GM19463 (cell line): ENCODE measurements at regions not wholly inside any gene's neighbourhood (a gene's known extent, or its start where the extent isn't known, plus 50 kb on each side); places are given as distances from the start of the nearest gene placed in this dataset.
A peak's percentile ranks its signal among the peaks of the same experiment; 100 is the strongest.

Experiments used
- ATAC-seq: cut with Tn5 transposase; IDR thresholded peaks from one replicate; pipeline ENCODE4 v1.9.1; 2021; ENCODE audit warnings: mild to moderate bottlenecking, moderate library complexity; ENCODE audit not compliant: unreplicated experiment

DNA sequence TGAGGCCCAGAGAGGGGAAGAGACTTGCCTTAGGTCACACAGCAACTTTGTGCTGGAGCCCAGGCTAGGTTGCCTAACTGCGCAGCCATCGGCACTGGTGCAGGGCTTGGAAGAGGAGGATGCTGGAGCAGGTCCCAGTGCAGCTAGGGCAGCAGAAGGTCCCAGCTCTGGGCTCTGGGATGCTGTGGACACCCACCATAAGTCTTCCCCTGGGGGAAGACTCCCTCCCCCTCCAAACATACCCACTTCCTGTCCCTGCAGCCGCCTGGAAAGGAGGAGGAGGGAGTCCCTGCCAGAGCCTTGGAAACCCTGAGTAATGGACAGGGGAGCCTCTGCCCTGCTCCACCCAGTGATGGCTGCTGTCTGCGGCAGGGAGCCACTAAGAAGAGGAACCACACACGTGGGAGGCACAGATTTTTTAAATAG is 93.6 kb downstream of the NCR2 start:
- ATAC-seq = no peak

DNA sequence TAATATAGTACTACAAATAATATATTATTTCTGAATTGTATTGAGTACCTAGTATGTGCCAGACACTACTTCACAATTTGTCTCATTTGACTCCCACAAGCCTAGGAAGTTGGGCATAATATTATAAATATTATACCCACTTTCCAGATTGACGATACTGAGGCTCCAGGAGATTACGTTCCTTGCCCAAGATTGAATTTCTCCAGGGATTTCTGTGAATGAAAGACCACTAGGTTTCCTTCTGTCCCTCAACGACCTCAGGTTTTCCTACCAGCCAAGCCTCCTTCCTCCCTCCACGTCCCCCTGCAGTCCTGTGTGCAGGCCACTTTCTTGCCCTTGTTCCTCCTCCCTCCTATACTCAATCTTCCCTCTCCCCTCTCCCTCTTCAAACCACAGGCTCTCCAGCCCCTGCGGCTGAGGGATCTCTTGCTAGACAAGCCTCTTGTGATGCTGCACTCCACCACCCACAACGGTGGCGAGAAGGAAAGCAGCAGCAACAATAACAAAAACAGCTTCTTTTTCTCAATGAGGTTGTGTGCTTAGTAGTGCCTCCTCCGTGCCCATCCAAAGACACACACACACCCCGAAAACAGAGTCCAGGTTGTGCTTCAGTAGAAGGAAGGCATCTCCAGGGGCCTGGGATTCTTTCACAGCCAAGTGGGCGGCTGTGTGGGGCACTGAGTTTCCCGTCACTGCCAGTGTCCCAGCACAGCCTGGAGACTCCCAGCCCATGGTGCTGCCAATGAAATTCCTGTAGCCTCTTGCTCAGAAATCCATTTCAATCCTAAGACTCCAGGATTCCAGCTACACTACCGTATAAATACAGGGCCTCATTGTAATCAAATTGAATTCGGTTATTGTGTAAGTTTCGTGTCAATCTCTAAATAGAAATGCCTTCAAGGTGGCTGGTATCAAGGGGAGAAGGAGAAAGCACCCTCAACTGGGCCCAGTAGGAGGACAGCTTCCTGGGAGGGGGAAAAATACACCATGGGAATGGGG is 94.4 kb downstream of the NCR2 start:
- ATAC-seq = no peak

DNA sequence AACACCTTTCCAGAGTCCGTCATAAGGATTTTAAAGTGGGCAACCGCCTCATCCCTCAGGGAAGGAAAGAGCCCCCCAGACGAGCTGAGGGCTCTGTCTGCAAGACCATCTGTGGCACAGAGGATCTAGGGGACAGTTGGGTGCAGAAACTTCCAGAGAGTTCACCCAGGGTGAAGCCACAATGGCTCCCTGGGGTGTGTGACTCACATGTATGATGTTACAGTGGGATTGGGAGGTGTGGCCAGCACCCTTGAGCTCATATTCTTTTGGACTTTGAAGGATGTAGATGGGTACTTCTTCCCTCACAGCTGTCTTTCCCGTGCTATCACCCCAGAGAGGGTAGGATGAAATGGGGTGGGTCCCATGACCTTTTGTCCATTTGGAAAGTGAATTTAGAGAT is 95.5 kb downstream of the NCR2 start:
- no peak for ATAC-seq

DNA sequence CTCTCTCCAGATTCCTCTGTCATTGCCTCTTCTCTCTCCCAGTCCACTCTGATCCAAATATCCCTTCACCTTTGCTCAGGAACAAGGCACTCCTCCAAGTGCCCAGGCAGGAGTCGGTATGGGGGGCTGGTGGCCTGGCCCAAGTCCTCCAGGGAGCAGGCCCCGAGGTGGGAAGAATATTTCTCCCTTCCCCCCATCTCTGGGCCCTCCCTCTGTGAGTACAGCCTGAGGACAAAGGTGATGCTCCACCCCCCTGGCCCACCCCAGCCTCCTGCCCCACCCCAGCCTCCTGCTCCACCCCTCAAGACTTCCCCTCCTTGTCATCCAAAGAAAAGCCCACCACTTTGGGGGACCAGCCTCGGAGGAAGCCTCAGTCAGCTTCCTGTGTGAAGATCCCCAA is 96.9 kb downstream of the NCR2 start:
- ATAC-seq = no peak

DNA sequence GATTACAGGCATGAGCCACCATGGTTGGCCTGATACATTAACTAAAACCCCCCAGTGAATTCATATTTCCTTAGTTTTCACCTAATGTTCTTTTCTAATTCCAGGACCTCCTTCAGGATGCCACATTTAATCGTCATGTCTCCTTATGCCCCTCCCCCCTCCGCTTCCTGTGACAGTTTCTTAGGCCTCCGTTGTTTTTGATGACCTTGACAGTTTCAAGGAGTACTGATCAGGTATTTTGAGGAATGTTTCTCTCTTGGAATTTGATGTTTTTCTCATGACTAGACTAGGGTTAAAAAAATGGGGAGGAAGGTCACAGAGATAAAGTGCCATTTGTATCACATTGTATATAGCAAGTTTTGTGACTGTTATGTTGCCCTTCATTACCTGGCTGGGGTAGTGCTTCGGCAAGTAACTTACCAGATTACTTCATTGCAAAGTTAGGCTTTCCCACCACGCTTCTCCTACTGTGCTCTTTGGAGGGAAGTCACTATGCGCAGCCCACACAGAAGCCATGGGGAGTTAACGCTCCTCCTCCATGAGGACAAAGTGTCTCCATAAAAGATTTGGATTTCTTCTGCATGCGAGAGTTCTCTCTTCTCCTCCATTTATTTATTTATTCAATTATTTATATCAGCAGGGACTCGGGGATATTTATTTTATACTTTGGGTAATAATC is 99.5 kb downstream of the NCR2 start:
- ATAC-seq = no peak

DNA sequence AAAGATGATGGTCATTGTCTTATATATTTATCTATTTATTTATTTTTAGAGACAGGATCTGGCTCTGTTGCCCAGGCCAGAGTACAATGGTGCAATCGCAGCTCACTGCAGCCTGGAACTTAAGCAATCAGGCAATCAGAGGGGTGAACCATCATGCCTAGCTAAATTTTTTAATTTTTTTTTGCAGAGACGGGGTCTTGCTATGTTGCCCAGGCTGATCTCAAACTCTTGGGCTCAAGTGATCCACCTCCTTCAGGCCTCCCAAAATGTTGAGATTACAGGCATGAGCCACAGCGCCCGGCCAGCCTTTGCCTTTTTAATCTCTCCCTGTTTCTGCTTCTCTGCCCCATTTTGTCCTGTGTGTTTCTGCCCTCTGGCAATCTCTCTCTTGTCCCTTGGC is 102.2 kb downstream of the NCR2 start:
- no peak for ATAC-seq

DNA sequence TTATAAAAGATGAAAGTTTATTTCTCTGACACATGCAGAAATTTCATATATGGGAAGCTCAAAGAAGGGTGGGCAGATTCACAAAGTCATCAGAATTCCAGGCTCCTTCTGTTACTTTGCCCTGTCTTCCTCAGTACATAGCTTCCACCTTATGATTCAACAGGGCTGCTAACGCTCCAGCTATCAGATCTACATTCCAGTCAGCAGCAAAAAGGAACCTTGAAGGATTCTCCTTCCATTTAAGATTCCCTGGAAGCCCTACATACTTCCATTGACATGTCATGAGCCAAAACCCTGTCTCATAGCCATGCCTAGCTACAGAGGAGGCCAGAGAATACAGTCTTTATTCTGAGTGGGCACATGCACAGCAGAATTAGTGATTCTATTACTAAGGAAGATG is 103.3 kb downstream of the NCR2 start:
- ATAC-seq = no peak

DNA sequence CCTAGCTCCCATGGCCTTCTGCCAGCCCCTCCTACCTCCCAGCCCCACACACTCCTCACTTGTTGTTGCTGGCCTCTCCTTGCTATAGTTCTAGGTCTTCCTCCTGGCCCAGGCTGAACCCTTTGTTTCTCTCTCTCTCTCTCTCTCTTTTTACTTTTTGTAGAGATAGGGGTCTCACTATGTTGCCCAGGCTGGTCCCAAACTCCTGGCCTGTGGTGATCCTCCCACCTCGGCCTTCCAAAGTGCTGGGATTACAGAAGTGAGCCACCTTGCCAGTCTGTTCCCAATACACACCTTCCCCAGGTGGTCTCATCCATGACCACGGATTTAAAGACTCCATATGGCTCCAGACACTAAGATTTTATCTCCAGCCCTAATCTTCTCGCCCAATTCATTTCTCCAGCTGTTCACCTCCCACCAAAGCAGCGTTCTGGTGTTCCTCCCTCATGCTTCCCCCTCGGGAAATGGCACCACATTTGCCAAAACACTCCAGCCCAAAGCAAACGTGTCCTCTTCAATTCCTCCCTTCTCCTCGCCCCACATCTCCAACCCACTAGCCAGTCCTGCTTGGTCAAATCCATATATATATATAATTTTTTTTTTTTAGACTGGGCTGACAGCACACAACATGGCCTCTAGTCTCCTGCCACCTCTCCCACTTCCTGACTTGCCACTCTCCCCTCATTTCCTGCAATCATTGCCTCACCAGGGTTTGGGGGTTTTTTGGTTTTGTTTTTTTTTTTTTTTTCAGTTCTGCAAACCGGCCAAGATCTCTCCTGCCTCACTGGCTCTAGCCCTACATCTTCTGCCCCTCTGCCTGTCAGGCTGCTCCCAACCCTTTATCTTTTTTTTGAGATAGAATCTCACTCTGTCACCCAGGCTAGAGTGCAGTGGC is 104.4 kb downstream of the NCR2 start:
- peak; percentile 44 for ATAC-seq

DNA sequence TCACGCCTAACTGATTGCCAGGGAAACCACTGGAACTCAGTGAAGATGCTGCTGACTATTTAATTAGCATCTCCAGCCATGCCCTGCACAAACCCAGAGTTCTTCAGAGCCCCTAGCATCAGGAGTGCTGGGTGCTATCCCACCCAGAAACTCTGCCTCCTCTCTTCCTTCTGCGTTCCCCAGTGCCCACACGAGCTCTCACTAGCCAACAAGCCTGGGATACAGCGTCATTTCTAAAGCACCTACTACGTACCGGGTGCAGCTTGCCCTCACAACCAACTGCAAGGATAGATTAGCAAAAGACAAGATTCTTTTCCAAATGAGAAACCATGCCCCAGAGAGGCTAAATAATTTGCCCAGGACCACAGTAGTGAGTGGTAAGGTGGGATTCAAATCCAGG is 105.2 kb upstream of the FOXP4 start:
- no peak for ATAC-seq

DNA sequence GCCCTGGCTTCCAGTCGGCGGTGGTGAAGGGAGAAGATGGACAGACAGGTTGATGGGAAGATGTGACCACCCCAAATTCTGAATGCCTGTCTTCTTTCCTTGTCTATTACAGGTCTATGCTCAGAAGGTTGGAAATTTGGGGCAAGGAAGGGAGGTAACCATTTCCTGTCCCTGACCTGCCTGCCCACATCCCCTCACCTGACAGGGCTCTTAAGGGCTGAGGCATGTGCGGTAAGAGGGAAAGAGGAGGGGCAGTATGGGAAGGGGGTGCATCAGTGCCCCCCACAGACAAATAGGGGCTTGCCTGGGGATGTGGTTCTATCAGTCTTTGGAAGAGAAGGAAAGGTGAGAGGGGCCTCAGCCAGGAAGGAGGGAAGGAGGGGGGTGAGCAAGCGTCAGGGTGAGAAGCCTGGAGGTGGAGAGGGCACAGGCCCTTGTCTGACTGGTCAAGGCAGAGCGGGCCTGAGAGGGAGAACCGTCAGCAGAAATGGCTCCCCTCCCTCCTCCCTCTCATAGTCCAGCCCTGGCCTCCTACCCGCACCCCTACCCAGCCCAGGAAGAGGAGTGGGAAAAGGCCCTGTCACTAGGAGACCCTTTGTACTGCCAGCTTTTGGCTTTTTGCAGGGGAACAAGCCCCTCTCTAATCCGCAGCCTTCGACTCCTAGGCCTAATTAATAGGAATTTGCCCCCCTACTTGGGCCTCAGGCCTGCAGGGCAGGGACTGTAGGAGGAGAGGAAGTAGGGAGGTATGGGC is 104.4 kb upstream of the FOXP4 start:
- no peak for ATAC-seq

DNA sequence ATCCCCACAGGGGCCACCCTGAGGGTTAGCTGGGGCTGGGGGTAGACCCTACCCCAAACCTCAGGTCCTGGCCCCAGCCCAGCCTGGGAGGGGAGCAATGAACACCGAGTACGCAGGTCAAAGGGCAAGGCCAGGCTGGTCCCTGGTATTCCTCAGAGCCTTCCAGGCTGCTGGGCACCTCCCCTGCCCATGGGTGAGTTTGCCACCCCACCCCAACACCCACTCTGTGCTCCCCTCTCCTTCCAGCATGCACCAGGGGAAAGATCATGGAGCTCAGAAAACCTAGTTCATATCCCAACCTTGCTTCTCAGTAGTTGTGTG is 103.9 kb upstream of the FOXP4 start:
- ATAC-seq = no peak

DNA sequence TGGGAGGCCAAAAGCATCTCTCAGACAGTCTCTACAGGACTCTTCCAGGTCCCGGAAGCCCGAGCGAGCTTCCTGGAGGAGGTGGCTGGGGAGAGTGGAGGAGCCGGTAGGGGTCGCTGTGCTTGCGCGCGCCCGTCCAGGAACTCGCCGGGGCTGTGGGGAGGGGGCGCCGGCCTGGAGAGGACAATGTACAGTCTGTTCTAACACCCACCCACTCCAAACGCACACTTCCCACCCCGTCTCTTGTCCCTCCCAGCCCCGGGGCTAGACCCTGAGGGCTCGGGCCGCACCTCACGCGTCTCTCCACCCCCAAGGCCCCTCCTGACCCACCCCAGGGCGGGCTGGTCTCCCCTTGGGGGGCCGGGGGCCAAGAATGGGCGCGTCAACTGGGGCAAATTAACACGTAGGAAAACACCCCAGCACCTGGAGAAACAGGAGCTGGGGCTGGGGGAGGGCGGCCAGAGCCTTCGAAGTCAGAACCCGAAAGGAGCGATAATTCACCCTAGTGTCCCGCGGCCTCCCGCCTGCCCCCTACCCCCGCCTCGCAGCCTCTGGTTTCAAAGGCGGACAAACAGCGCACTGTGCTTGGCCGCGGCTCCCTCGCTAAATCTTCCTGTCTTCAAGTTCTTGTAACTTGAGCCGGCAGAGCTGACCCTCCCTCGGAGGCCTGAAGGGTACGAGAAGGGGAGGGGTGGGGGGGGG is 103.2 kb upstream of the FOXP4 start:
- ATAC-seq = no peak

DNA sequence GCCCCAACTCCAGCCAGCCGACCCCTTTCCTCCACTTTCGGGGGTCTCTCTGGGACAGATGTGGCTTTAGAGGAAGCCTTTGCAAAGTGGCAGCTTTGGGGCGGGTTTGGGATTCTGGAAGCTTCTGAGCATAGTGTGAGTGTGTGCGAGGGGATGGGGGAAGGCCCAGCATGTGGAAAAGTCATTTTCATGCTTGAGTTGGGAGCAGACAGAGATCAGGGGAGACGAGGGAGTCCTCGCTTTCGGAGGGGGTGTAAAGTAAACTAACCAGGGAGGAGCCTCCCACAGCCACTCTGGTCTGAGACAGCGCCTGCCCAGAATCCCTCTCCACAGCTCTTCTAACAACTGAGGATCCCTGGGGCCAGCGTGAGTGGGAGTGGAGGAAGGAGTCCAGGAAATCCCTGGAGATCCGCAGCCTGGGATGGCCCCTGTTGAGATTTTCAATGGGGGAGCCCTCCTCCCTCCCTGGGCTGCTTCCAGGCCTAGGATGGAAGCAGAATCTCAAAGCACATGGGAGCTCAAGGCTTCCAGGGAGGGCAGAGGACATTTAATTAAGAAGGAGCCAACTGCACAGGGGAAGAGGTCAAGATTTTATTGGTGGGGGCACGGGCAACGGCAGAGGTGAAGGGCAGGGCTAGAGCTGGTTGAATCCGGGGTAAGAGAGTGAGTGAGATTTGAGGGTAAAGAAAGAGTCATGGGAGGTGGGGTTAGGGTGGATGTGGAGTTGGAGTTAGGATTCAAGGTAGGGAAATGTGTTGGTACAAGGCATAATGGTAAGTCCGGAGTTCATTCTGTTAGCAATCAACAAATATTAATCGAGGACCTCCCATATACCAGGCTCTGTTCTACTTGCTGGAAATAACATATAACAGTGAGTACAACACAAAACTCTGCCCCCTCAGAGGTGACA is 102.3 kb upstream of the FOXP4 start:
- no peak for ATAC-seq

DNA sequence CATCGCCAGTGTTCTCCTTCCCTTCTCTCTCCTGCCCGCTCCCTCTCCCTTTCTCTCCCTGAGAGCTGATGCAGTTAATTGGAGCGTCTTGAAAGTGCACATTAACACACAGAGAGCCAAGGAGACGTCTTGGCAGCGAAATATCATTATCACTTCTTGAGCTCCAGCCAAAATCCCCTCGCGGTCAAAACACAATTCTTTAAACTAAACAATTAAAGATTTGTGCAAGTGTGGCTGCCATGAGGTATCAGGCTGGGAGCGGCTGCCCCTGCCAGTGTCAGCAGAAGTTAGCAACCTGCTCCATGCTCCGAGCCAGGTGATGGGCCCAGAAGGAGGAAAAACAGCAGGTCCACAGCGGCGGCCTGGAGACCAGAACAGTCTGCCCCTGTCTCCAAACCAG is 100.9 kb upstream of the FOXP4 start:
- ATAC-seq = no peak

DNA sequence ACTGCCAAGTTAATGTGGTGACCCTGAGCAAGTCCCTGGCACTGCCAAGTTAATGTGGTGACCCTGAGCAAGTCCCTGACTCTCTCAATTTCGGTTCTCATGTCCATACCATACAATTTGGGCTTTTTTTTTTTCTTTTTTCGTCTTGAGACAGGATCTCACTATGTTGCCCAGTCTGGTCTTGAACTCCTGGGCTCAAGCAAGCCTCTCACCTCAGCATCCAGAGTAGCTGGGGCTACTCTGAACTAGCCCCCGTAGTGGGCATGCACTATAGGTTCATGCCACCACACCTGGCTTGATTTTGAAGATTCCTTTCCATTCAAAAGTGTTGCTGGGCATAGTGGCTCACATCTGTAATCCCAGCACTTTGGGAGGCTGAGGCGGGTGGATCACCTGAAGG is 100.0 kb upstream of the FOXP4 start:
- no peak for ATAC-seq

DNA sequence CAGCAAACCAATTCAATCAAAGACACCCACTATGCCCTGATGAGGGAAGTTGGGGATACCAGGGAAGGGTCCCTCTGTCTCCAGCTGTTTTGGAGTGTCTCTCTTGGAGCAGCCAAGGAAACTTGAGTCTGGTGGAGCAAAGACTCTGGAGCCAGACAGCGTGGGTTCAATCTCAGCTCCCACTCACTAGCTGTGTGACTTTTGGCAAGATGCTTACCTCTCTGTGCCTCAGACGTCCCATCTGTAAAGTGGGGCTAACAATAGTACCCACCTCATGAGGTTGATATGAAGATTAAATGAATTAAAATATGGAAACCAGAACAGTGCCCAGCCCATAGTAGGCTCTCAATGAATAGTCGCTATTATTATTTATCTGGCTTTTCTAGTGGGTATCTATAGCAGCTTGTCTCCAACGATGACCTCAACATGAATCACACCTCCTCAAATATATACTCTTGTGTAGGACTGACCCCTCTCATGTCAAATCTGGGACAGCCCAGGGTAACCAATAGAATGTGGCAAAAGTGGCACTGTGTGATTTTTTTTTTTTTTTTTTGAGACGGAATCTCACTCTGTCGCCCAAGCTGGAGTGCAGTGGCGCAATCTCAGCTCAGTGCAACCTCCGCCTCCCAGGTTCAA is 99.2 kb upstream of the FOXP4 start:
- no peak for ATAC-seq

DNA sequence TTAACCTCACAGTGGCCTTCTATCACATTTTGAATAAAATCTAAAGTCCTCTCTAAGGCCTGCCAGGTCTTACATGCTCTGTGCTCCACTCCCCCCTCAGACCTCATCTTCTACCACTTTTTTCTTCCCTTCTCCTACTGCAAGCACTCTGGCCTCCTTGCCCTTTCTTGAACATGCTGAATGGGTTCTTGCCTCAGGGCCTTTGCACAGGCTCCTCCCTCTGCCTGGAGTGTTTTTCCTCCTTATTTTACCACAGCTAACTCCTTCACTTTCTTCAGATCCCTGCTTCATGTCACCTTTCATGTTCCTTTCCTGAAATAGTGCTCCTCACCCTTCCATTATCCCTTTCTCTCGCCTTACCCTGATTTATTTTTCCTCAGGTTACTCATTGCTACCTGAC is 97.9 kb upstream of the FOXP4 start:
- no peak for ATAC-seq

DNA sequence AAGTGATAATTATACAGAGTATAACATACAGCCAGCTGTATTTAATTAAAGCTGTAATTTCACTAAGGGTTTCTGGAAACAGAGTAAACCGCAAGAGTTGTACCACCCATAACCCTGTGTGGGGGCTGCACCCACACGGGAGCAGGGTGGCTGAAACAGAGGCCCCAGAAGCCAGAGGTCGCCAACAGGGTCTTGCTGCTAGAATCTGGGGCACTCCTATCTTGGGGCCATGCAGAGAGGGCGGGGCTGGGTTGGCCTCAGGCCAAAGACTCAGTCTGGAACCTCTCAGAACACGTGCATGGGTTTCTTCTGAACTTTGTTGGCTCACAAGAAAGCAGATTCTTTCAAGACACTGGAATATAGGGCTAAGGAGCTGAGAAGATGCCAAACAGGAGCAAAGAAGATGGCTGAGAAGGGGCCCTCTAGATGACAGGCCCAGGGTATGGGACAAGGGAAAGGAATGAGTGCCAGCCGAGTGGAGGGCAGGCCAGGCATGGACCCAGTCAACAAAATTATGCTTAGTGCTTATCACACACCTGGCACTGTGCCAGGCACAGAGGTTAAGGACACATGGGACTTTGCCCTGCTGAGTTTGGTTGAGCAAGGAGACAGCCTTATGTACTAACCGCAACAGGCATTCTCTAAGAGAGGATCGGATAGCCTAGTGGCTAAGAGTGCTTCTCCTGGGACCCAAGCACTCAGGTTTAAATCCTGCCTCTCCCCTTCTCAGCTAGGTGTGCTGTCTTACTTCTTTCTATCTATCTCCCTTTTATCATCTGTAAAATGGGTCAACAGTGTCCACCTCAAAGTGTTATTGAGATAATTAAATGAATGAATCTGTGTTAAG is 96.6 kb upstream of the FOXP4 start:
- ATAC-seq = no peak
